Endodermal cell (in vitro differentiated cells): ENCODE measurements at regions not wholly inside any gene's neighbourhood (a gene's known extent, or its start where the extent isn't known, plus 50 kb on each side); places are given as distances from the start of the nearest gene placed in this dataset.

ENCODE experiments used
- DNase-seq: peaks from one replicate; pipeline ENCODE4 v3.0.0-alpha.2; 2017
- H3K27ac ChIP-seq: 2 replicates; pipeline ENCODE4 v1.5.1; 2013; ENCODE audit warnings: mild to moderate bottlenecking, low read depth, low read length, moderate library complexity
- H3K27me3 ChIP-seq: 2 replicates; pipeline ENCODE4 v1.6.1; 2013; ENCODE audit warnings: mild to moderate bottlenecking, low read length, moderate library complexity; ENCODE audit not compliant: insufficient read depth, control insufficient read depth, poor library complexity, severe bottlenecking
- H3K36me3 ChIP-seq: 2 replicates; pipeline ENCODE4 v1.7.0; 2013; ENCODE audit warnings: mild to moderate bottlenecking, low read length, moderate library complexity; ENCODE audit not compliant: control insufficient read depth, insufficient read depth
- H3K4me1 ChIP-seq: one replicate; pipeline ENCODE4 v1.7.0; 2013; ENCODE audit warnings: low read length; ENCODE audit not compliant: control insufficient read depth, insufficient read depth
- H3K4me3 ChIP-seq: 2 replicates; pipeline ENCODE4 v1.5.1; 2013; ENCODE audit warnings: mild to moderate bottlenecking, low read length, moderate library complexity
- H3K9ac ChIP-seq: 2 replicates; pipeline ENCODE4 v1.6.1; 2013; ENCODE audit warnings: mild to moderate bottlenecking, low read length, moderate library complexity; ENCODE audit not compliant: poor library complexity, severe bottlenecking; ENCODE audit errors: extremely low read depth
- H3K9me3 ChIP-seq: 2 replicates; pipeline ENCODE4 v1.6.1; 2013; ENCODE audit warnings: mild to moderate bottlenecking, low read length, moderate library complexity; ENCODE audit not compliant: control insufficient read depth
- H3K27ac Mint-ChIP-seq: 2 replicates; pipeline ENCODE4 v1.8.0; 2020; ENCODE audit warnings: mixed read lengths
- H3K27me3 Mint-ChIP-seq: 2 replicates; pipeline ENCODE4 v1.8.0; 2021; ENCODE audit warnings: mild to moderate bottlenecking, mixed read lengths; ENCODE audit not compliant: insufficient read depth
- H3K36me3 Mint-ChIP-seq: 2 replicates; pipeline ENCODE4 v1.8.0; 2020; ENCODE audit warnings: low read depth, mixed read lengths
- H3K4me1 Mint-ChIP-seq: 2 replicates; pipeline ENCODE4 v1.8.0; 2020; ENCODE audit warnings: mixed read lengths
- H3K4me3 Mint-ChIP-seq: 2 replicates; pipeline ENCODE4 v1.8.0; 2020; ENCODE audit warnings: mild to moderate bottlenecking, moderate library complexity, mixed read lengths
- H3K9me3 Mint-ChIP-seq: 2 replicates; pipeline ENCODE4 v1.8.0; 2020; ENCODE audit warnings: mild to moderate bottlenecking, mixed read lengths
- CTCF ChIP-seq: fragments of 200-600 bp; sonication (generic); conservative IDR thresholded peaks from 2 replicates; pipeline ENCODE4 v1.5.0; 2021; ENCODE audit warnings: antibody characterized with exemption, mild to moderate bottlenecking
- WGBS, 2 experiments: methylation state at CpG; one replicate each; pipeline versions ENCODE4 v1.1.5 to v1.1.7; 2013; ENCODE audit warnings: missing lambda C conversion rate in 2 of 2, mixed read lengths in 1 of 2; ENCODE audit not compliant: insufficient coverage in 1 of 2, insufficient read length in 1 of 2; 5-methylcytosine and 5-hydroxymethylcytosine counted together

- Histone ChIP-seq H3K27ac (no peak overlapping the region), H3K9ac (no peak overlapping the region)
Measured at GRCh38 chr6:114580882-114581281, 238.1 kb upstream of the HS3ST5 start.

GRCh38 chr6:114579486-114579885 lies 236.7 kb upstream of the HS3ST5 start:
- Mint-ChIP-seq H3K4me1 (no peaks in the 10 kb centered on the region), H3K27me3 (peaks cover 16% of the 10 kb centered on the region)

More at GRCh38 chr6:114580882-114581281, 238.1 kb upstream of the HS3ST5 start:
- peaks cover 38% of the 10 kb centered on the region for H3K9me3 ChIP-seq
- no peak overlapping the region for H3K4me3 ChIP-seq
- H3K4me1 ChIP-seq, result no peaks in the 10 kb centered on the region
- H3K4me3 Mint-ChIP-seq, result no peak overlapping the region
- DNase-seq, result no peak
- H3K36me3 Mint-ChIP-seq, result no peaks in the 10 kb centered on the region
- no peak for TF ChIP-seq CTCF
- WGBS, 2 experiments, result 88% methylated on average over 3 of the region's 3 CpGs; no CpG with 5 or more reads in 1 of the 2 experiments
- no peaks in the 10 kb centered on the region for H3K27me3 ChIP-seq
- no peak overlapping the region for H3K27ac Mint-ChIP-seq
- peaks cover 24% of the 10 kb centered on the region for H3K9me3 Mint-ChIP-seq
- H3K4me1 Mint-ChIP-seq, result no peaks in the 10 kb centered on the region
- H3K27me3 Mint-ChIP-seq, result peaks cover 16% of the 10 kb centered on the region
- H3K36me3 ChIP-seq, result no peaks in the 10 kb centered on the region

GRCh38 chr6:114577109-114577508 lies 234.3 kb upstream of the HS3ST5 start:
- Histone ChIP-seq H3K4me1 (no peaks in the 10 kb centered on the region), H3K9ac (no peak overlapping the region), H3K36me3 (no peaks in the 10 kb centered on the region), H3K27me3 (no peaks in the 10 kb centered on the region), H3K9me3 (peaks cover 10% of the 10 kb centered on the region), H3K27ac (no peak overlapping the region), H3K4me3 (no peak overlapping the region)
- WGBS, 2 experiments, result 79% methylated on average over 1 of the region's 1 CpG; no CpG with 5 or more reads in 1 of the 2 experiments
- H3K36me3 Mint-ChIP-seq, result no peaks in the 10 kb centered on the region
- H3K4me3 Mint-ChIP-seq, result no peak overlapping the region
- no peak for TF ChIP-seq CTCF
- H3K4me1 Mint-ChIP-seq, result no peaks in the 10 kb centered on the region
- peaks cover 7% of the 10 kb centered on the region for H3K9me3 Mint-ChIP-seq
- no peak for DNase-seq
- H3K27ac Mint-ChIP-seq, result no peak overlapping the region
- peaks cover 16% of the 10 kb centered on the region for H3K27me3 Mint-ChIP-seq

More at GRCh38 chr6:114579486-114579885, 236.7 kb upstream of the HS3ST5 start:
- no peaks in the 10 kb centered on the region for H3K4me1 ChIP-seq
- H3K27ac Mint-ChIP-seq, result no peak overlapping the region
- no peaks in the 10 kb centered on the region for H3K27me3 ChIP-seq
- peaks cover 34% of the 10 kb centered on the region for H3K9me3 ChIP-seq
- H3K9ac ChIP-seq, result no peak overlapping the region
- DNase-seq, result no peak
- no peaks in the 10 kb centered on the region for H3K36me3 Mint-ChIP-seq
- H3K36me3 ChIP-seq, result no peaks in the 10 kb centered on the region
- H3K4me3 ChIP-seq, result no peak overlapping the region
- peaks cover 23% of the 10 kb centered on the region for H3K9me3 Mint-ChIP-seq
- H3K27ac ChIP-seq, result no peak overlapping the region
- H3K4me3 Mint-ChIP-seq, result no peak overlapping the region
- TF ChIP-seq CTCF, result no peak
